ENCODE measurements at regions not wholly inside any gene's neighbourhood (a gene's known extent, or its start where the extent isn't known, plus 50 kb on each side); places are given as distances from the start of the nearest gene placed in this dataset.

GRCh38 chr22:27168681-27169080, 511.3 kb downstream of the MIAT start:
- no peak overlapping the region for H3K4me3 Mint-ChIP-seq
- POLR2A ChIA-PET = no interaction called here

GRCh38 chr22:27170491-27170890, 513.1 kb downstream of the MIAT start:
- no peak overlapping the region for H3K4me2 ChIP-seq (replicated peaks; ENCODE audit: low read depth, low read length, poor library complexity, severe bottlenecking)
- ATAC-seq (ENCODE audit: low read depth) = no peak
- intact Hi-C loops (cut with micrococcal nuclease) = no loop called here

More at GRCh38 chr22:27168681-27169080, 511.3 kb downstream of the MIAT start:
- H3K9ac ChIP-seq (ENCODE audit: low read length) = no peak overlapping the region
- H2AFZ ChIP-seq (ENCODE audit: insufficient read depth, low read depth, low read length, poor library complexity, severe bottlenecking) = no peak overlapping the region
- H3K9me3 Mint-ChIP-seq (ENCODE audit: insufficient read depth) = no peaks in the 10 kb centered on the region
- no peak overlapping the region for H3K4me3 ChIP-seq (ENCODE audit: control extremely low read depth in 1 of 5, extremely low read depth in 1 of 5, insufficient read depth in 1 of 5, low read depth in 2 of 5, low read length in 4 of 5)
- H3K27ac Mint-ChIP-seq = no peak overlapping the region
- DNase-seq = no peak
- H3K4me2 ChIP-seq (replicated peaks; ENCODE audit: low read depth, low read length, poor library complexity, severe bottlenecking) = no peak overlapping the region
- no peaks in the 10 kb centered on the region for H3K27me3 ChIP-seq (replicated peaks in 1 of 4; ENCODE audit: control extremely low read depth in 1 of 4, control insufficient read depth in 3 of 4, insufficient read depth in 4 of 4, low read length in 3 of 4)
- H3K36me3 ChIP-seq (replicated peaks in 1 of 2; ENCODE audit: control extremely low read depth in 1 of 2, control insufficient read depth in 1 of 2, extremely low read depth in 1 of 2, insufficient read depth in 2 of 2, low read length in 1 of 2) = no peaks in the 10 kb centered on the region
- CTCF ChIA-PET = no interaction called here
- H3K79me2 ChIP-seq (ENCODE audit: control insufficient read depth, insufficient read depth, low read length) = no peaks in the 10 kb centered on the region
- no peaks in the 10 kb centered on the region for H3K9me3 ChIP-seq (ENCODE audit: control extremely low read depth in 1 of 3, control insufficient read depth in 2 of 3, insufficient read depth in 1 of 3, low read length in 2 of 3)
- 78% methylated on average over 3 of the region's 3 CpGs for WGBS (ENCODE audit: insufficient coverage)
- H4K20me1 ChIP-seq (ENCODE audit: control insufficient read depth, insufficient read depth, low read length, poor library complexity, severe bottlenecking) = no peaks in the 10 kb centered on the region
- H3K27me3 Mint-ChIP-seq = no peaks in the 10 kb centered on the region
- no peaks in the 10 kb centered on the region for H3K4me1 ChIP-seq (ENCODE audit: control insufficient read depth in 2 of 2, insufficient read depth in 2 of 2, low read length in 2 of 2)
- H3K4me1 Mint-ChIP-seq = no peaks in the 10 kb centered on the region
- intact Hi-C loops (cut with micrococcal nuclease) = no loop called here
- no peak overlapping the region for H3K27ac ChIP-seq (ENCODE audit: low read length in 2 of 2)
- ATAC-seq (ENCODE audit: low read depth) = no peak
- TF ChIP-seq CTCF (IDR thresholded peaks at IDR 0.05) (no peak), EZH2 (IDR thresholded peaks at IDR 0.05; ENCODE audit: borderline replicate concordance, insufficient read depth, low read depth, low read length, poor library complexity, severe bottlenecking) (no peak)

More at GRCh38 chr22:27170491-27170890, 513.1 kb downstream of the MIAT start:
- Mint-ChIP-seq H3K27me3 (peaks cover 5% of the 10 kb centered on the region), H3K27ac (no peak overlapping the region), H3K9me3 (ENCODE audit: insufficient read depth) (no peaks in the 10 kb centered on the region), H3K4me1 (no peaks in the 10 kb centered on the region), H3K4me3 (no peak overlapping the region)
- TF ChIP-seq EZH2 (IDR thresholded peaks at IDR 0.05; ENCODE audit: borderline replicate concordance, insufficient read depth, low read depth, low read length, poor library complexity, severe bottlenecking) = no peak
- no peak for TF ChIP-seq CTCF (IDR thresholded peaks at IDR 0.05)
- H2AFZ ChIP-seq (ENCODE audit: insufficient read depth, low read depth, low read length, poor library complexity, severe bottlenecking) = no peak overlapping the region
- H3K79me2 ChIP-seq (ENCODE audit: control insufficient read depth, insufficient read depth, low read length) = no peaks in the 10 kb centered on the region
- WGBS (ENCODE audit: insufficient coverage) = 82% methylated on average over 4 of the region's 4 CpGs
- CTCF ChIA-PET = no interaction called here
- no peaks in the 10 kb centered on the region for H3K9me3 ChIP-seq (ENCODE audit: control extremely low read depth in 1 of 3, control insufficient read depth in 2 of 3, insufficient read depth in 1 of 3, low read length in 2 of 3)
- H3K4me1 ChIP-seq (ENCODE audit: control insufficient read depth in 2 of 2, insufficient read depth in 2 of 2, low read length in 2 of 2) = no peaks in the 10 kb centered on the region
- H3K9ac ChIP-seq (ENCODE audit: low read length) = no peak overlapping the region
- POLR2A ChIA-PET = no interaction called here
- no peak overlapping the region for H3K27ac ChIP-seq (ENCODE audit: low read length in 2 of 2)
- peaks cover 0 to 4% (median 0%) of the 10 kb centered on the region in 4 experiments for H3K27me3 ChIP-seq (replicated peaks in 1 of 4; ENCODE audit: control extremely low read depth in 1 of 4, control insufficient read depth in 3 of 4, insufficient read depth in 4 of 4, low read length in 3 of 4)
- H3K4me3 ChIP-seq (ENCODE audit: control extremely low read depth in 1 of 5, extremely low read depth in 1 of 5, insufficient read depth in 1 of 5, low read depth in 2 of 5, low read length in 4 of 5) = no peak overlapping the region
- DNase-seq = no peak
- no peaks in the 10 kb centered on the region for H3K36me3 ChIP-seq (replicated peaks in 1 of 2; ENCODE audit: control extremely low read depth in 1 of 2, control insufficient read depth in 1 of 2, extremely low read depth in 1 of 2, insufficient read depth in 2 of 2, low read length in 1 of 2)
- no peaks in the 10 kb centered on the region for H4K20me1 ChIP-seq (ENCODE audit: control insufficient read depth, insufficient read depth, low read length, poor library complexity, severe bottlenecking)
